Stimulated activated naive CD8-positive, alpha-beta T cell treated with anti-CD3 and anti-CD28 coated beads, Interleukin-15, amount 100 ng/mL, for 72 hours (primary cell): ENCODE measurements at regions not wholly inside any gene's neighbourhood (a gene's known extent, or its start where the extent isn't known, plus 50 kb on each side); places are given as distances from the start of the nearest gene placed in this dataset.

Experiments used
- ATAC-seq: fragments of 150-1000 bp; cut with Tn5 transposase; 2 replicates; pipeline ENCODE4 v1.10.0; 2021; ENCODE audit warnings: mild to moderate bottlenecking, moderate library complexity
- DNase-seq, 2 donors: peaks; one replicate each; pipeline ENCODE4 v3.0.0; 2021 to 2022
- H3K27ac Mint-ChIP-seq, 2 donors: one replicate each; pipeline ENCODE4 v1.8.0; 2022; ENCODE audit warnings: mild to moderate bottlenecking in 2 of 2, mixed read lengths in 2 of 2, moderate library complexity in 2 of 2
- H3K27me3 Mint-ChIP-seq: one replicate; pipeline ENCODE4 v1.8.0; 2022; ENCODE audit warnings: mixed read lengths
- H3K4me1 Mint-ChIP-seq: one replicate; pipeline ENCODE4 v1.8.0; 2022; ENCODE audit warnings: mild to moderate bottlenecking, mixed read lengths
- H3K4me3 Mint-ChIP-seq, 2 donors: one replicate each; pipeline ENCODE4 v1.8.0; 2022; ENCODE audit warnings: mild to moderate bottlenecking in 2 of 2, mixed read lengths in 2 of 2, moderate library complexity in 1 of 2
- H3K9me3 Mint-ChIP-seq, 2 donors: one replicate each; pipeline ENCODE4 v1.8.0; 2022; ENCODE audit warnings: mixed read lengths in 2 of 2

- no peaks in the 10 kb centered on the region for H3K4me1 Mint-ChIP-seq
- H3K9me3 Mint-ChIP-seq, result no peaks in the 10 kb centered on the region
- no peak overlapping the region for H3K4me3 Mint-ChIP-seq
- peaks cover 2% of the 10 kb centered on the region for H3K27me3 Mint-ChIP-seq
- DNase-seq (no peak), ATAC-seq (no peak)
- no peak overlapping the region for H3K27ac Mint-ChIP-seq
These were observed 66.3 kb upstream of the IL12A start for GRCh38 chr3:159922193-159922840.

DNA sequence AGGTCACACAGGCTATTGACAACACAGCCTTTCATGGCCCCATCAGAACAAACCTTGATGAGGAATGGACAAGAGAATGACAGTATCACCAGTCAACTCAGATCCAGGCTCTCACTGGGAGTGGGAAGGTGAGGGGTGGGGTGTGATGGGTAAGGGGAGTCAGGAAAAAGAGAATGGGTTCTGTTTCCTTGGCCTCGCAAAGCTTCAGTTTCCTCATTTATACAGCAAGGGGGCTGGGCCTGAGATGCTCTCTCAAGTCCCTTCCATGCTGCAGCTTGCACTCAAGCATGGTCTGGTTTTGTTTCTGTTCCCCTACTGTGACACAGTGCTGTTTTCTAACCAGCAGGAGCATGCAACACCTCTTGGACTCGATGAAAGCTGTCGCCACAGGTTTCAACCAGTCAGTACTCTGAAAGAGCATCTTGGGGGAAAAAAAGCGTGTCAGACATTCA lies 65.7 kb upstream of the IL12A start:
- Mint-ChIP-seq H3K4me1 (no peaks in the 10 kb centered on the region), H3K9me3 (no peaks in the 10 kb centered on the region), H3K27me3 (no peaks in the 10 kb centered on the region), H3K4me3 (no peak overlapping the region), H3K27ac (no peak overlapping the region)
- no peak for DNase-seq
- ATAC-seq, result no peak

DNA sequence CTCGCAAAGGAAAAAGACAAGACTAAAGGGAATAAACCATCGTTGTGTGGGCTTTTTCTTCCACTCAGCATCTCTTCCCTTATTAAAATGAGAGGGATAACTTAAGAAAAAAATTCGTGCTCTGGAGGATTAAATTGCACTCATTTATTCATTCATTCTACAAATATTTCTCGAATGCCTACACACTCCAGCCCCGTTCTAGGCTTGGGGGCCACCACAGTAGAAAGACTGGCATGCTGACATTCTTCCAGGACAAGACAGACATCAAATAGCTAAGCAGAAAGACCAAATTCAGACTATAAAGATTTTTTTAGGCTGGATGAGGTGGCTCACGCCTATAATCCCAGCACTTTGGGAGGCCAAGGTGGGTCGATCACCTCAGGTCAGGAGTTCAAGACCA lies 65.3 kb upstream of the IL12A start:
- Mint-ChIP-seq H3K9me3 (no peaks in the 10 kb centered on the region), H3K4me3 (no peak overlapping the region), H3K4me1 (no peaks in the 10 kb centered on the region), H3K27ac (no peak overlapping the region), H3K27me3 (no peaks in the 10 kb centered on the region)
- DNase-seq (no peak), ATAC-seq (no peak)

- no peaks in the 10 kb centered on the region for H3K4me1 Mint-ChIP-seq
- H3K27me3 Mint-ChIP-seq, result no peaks in the 10 kb centered on the region
- ATAC-seq, result no peak
- no peak for DNase-seq
- no peak overlapping the region for H3K27ac Mint-ChIP-seq
- H3K9me3 Mint-ChIP-seq, result no peaks in the 10 kb centered on the region
- no peak overlapping the region for H3K4me3 Mint-ChIP-seq
These were observed 64.7 kb upstream of the IL12A start for GRCh38 chr3:159923956-159924355.

DNA sequence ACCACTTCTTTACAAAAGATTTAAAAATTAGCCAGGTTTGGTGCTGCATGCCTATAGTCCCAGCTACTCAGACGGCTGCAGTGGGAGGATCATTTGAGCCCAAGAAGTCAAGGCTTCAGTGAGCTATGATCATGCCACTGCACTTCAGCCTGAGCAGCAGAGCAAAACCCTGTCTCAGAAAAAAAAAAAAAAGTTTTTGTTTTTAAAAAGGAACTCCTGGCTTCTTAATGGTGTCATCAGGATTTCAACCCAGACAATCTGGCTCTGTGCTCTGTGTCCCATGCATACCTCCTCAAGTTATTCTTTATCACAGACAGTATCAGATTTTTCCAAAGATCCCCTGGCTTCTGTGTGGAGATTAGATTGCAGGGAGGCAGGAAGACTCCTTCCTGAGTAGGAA lies 64.2 kb upstream of the IL12A start:
- H3K4me1 Mint-ChIP-seq, result no peaks in the 10 kb centered on the region

GRCh38 chr3:159925248-159925647 lies 63.4 kb upstream of the IL12A start:
- Mint-ChIP-seq H3K27ac (no peak overlapping the region), H3K27me3 (no peaks in the 10 kb centered on the region), H3K9me3 (no peaks in the 10 kb centered on the region), H3K4me3 (no peak overlapping the region), H3K4me1 (no peaks in the 10 kb centered on the region)
- DNase-seq (no peak), ATAC-seq (no peak)

More for the DNA sequence above, 64.2 kb upstream of the IL12A start:
- no peak overlapping the region for H3K4me3 Mint-ChIP-seq
- no peak overlapping the region for H3K27ac Mint-ChIP-seq
- no peaks in the 10 kb centered on the region for H3K27me3 Mint-ChIP-seq
- ATAC-seq, result no peak
- DNase-seq, result no peak
- H3K9me3 Mint-ChIP-seq, result no peaks in the 10 kb centered on the region

GRCh38 chr3:159926573-159926972 lies 62.1 kb upstream of the IL12A start:
- Mint-ChIP-seq H3K9me3 (no peaks in the 10 kb centered on the region), H3K27me3 (no peaks in the 10 kb centered on the region), H3K4me3 (no peak overlapping the region), H3K27ac (no peak overlapping the region), H3K4me1 (no peaks in the 10 kb centered on the region)
- ATAC-seq (no peak), DNase-seq (no peak)

GRCh38 chr3:159928071-159928491 lies 60.6 kb upstream of the IL12A start:
- ATAC-seq, result no peak
- no peak overlapping the region for H3K27ac Mint-ChIP-seq
- no peak overlapping the region for H3K4me3 Mint-ChIP-seq
- no peak for DNase-seq
- H3K9me3 Mint-ChIP-seq, result peaks cover 0 to 3% of the 10 kb centered on the region in 2 donors
- no peaks in the 10 kb centered on the region for H3K27me3 Mint-ChIP-seq
- no peaks in the 10 kb centered on the region for H3K4me1 Mint-ChIP-seq

GRCh38 chr3:159928666-159929065 lies 60.0 kb upstream of the IL12A start:
- Mint-ChIP-seq H3K9me3 (peaks cover 0 to 9% of the 10 kb centered on the region in 2 donors), H3K27ac (no peak overlapping the region), H3K4me3 (no peak overlapping the region), H3K4me1 (no peaks in the 10 kb centered on the region), H3K27me3 (no peaks in the 10 kb centered on the region)
- ATAC-seq, result no peak
- DNase-seq, result no peak

- peak overlapping the region in 1 of 2 donors; percentile 72 for H3K27ac Mint-ChIP-seq
- H3K9me3 Mint-ChIP-seq, result peaks cover 5 to 17% of the 10 kb centered on the region in 2 donors
- no peaks in the 10 kb centered on the region for H3K4me1 Mint-ChIP-seq
- DNase-seq, result peak in 1 of 2 donors; percentile 19
- ATAC-seq, result peak; percentile 78
- peaks cover 1% of the 10 kb centered on the region for H3K27me3 Mint-ChIP-seq
- no peak overlapping the region for H3K4me3 Mint-ChIP-seq
These were observed 59.2 kb upstream of the IL12A start for GRCh38 chr3:159929171-159930141.

GRCh38 chr3:159934216-159934615 lies 54.4 kb upstream of the IL12A start:
- DNase-seq, result no peak
- no peak for ATAC-seq
- H3K9me3 Mint-ChIP-seq, result peaks cover 13 to 26% of the 10 kb centered on the region in 2 donors
- no peak overlapping the region for H3K4me3 Mint-ChIP-seq
- H3K27ac Mint-ChIP-seq, result no peak overlapping the region
- peaks cover 8% of the 10 kb centered on the region for H3K27me3 Mint-ChIP-seq
- H3K4me1 Mint-ChIP-seq, result no peaks in the 10 kb centered on the region

- Mint-ChIP-seq H3K4me3 (no peak overlapping the region), H3K27ac (no peak overlapping the region), H3K27me3 (peaks cover 9% of the 10 kb centered on the region), H3K9me3 (peaks cover 13 to 26% of the 10 kb centered on the region in 2 donors), H3K4me1 (peaks cover under 1% of the 10 kb centered on the region)
- ATAC-seq (no peak), DNase-seq (no peak)
These were observed 52.1 kb upstream of the IL12A start for GRCh38 chr3:159936541-159936940.

- no peak for DNase-seq
- no peak for ATAC-seq
- H3K27ac Mint-ChIP-seq, result no peak overlapping the region
- no peak overlapping the region for H3K4me3 Mint-ChIP-seq
- peaks cover 15% of the 10 kb centered on the region for H3K27me3 Mint-ChIP-seq
- H3K9me3 Mint-ChIP-seq, result peaks cover 13 to 26% of the 10 kb centered on the region in 2 donors
- H3K4me1 Mint-ChIP-seq, result peaks cover 6% of the 10 kb centered on the region
These were observed 51.0 kb upstream of the IL12A start for GRCh38 chr3:159937561-159938166.

DNA sequence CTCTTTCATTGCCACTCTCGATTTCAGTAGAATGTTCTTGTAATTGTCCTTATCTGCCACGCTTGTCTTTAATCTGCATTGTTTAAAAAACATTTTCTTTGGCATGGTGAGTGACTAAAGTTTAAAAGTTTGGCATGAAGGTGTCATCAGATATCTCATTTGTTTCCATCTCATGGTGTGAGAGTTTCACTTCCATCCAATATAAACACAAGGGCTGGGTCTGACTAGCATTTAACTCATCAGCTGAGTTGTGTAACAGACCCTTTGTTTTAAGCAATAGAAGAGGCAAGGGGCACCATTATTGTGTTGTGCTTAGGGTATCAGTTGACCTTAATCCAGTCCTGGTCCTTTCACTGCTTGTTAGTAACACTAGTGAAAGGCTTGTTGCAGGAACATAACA lies 49.9 kb upstream of the IL12A start:
- Mint-ChIP-seq H3K27ac (no peak overlapping the region), H3K4me1 (peaks cover 6% of the 10 kb centered on the region), H3K27me3 (peaks cover 23% of the 10 kb centered on the region), H3K9me3 (peaks cover 13 to 17% of the 10 kb centered on the region in 2 donors), H3K4me3 (no peak overlapping the region)
- DNase-seq (no peak), ATAC-seq (no peak)
